Memory B cell (primary cell): ENCODE measurements at regions not wholly inside any gene's neighbourhood (a gene's known extent, or its start where the extent isn't known, plus 50 kb on each side); places are given as distances from the start of the nearest gene placed in this dataset.

Experiments
- ATAC-seq: fragments of 150-1000 bp; cut with Tn5 transposase; 2 replicates; pipeline ENCODE4 v1.10.0; 2021; ENCODE audit warnings: low read depth, mild to moderate bottlenecking, moderate library complexity
- DNase-seq, 2 donors: peaks; one replicate each; pipeline ENCODE4 v3.0.0; 2022; ENCODE audit warnings: low spot score in 2 of 2
- H3K27ac Mint-ChIP-seq: one replicate; pipeline ENCODE4 v1.8.0; 2022; ENCODE audit warnings: mild to moderate bottlenecking, moderate library complexity, mixed read lengths
- H3K27me3 Mint-ChIP-seq: one replicate; pipeline ENCODE4 v1.8.0; 2022; ENCODE audit warnings: mixed read lengths
- H3K36me3 Mint-ChIP-seq: one replicate; pipeline ENCODE4 v1.8.0; 2022; ENCODE audit warnings: mild to moderate bottlenecking, mixed read lengths
- H3K4me1 Mint-ChIP-seq: one replicate; pipeline ENCODE4 v1.8.0; 2022; ENCODE audit warnings: mixed read lengths
- H3K4me3 Mint-ChIP-seq: one replicate; pipeline ENCODE4 v1.8.0; 2022; ENCODE audit warnings: mild to moderate bottlenecking, moderate library complexity, mixed read lengths
- H3K9me3 Mint-ChIP-seq: one replicate; pipeline ENCODE4 v1.8.0; 2022; ENCODE audit warnings: mixed read lengths

DNA sequence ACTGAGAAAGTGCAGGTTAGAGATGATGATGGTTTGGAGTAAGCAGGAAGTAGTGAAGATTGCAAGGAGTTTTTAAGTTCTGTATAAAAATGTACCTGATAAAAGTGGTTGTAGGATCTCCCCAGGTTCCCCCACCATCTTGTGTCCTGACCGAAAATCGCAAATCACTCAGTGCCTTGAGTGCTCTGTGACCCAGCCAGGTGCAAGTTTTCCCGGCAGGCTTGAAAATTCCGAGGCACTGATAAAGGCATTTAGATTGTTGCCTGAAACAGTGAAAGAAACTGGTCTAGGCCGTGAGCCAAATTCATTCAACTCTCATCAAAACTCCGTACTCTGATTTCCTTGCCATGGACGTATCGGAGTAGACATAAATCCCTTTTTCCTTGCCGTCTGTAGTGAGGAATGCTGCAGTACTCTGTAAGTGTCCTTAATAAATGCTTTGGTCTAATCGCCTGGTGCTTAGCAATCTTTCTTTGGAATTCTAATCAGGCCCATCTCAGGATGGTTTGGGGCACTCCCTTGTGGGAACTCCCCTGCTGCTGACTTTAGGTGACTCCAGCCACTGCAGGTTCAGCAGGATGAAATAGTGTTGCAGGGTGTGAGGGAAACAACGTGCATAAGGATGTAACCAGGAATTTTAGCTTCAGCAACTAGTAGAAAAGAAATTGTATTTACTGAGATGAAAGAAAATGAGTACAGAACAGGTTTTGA, 1199.8 kb upstream of the MAP3K7 start:
- DNase-seq (no peak), ATAC-seq (no peak)
- no peaks in the 10 kb centered on the region for H3K27me3 Mint-ChIP-seq
- no peak overlapping the region for H3K4me3 Mint-ChIP-seq
- no peak overlapping the region for H3K27ac Mint-ChIP-seq
- no peaks in the 10 kb centered on the region for H3K4me1 Mint-ChIP-seq
- H3K9me3 Mint-ChIP-seq = peaks cover 6% of the 10 kb centered on the region
- no peaks in the 10 kb centered on the region for H3K36me3 Mint-ChIP-seq

DNA sequence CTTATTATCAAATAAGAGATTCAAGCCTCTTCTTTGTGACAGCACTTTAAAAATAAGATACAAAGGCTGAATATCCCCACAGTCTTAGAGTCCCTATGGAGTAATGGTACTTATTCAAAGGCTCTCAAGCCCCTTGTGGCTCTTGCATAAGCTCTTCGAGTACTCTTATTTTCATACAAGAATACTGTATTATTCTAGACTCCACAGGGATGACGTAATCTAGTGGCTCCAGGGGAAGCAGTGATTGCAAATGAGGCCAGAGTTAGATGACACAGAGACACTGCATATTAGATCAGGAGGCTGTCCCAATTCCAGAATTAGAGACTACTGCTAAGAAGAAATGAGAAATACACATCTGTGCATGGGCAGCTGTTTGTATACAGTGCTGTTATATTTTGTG, 1195.9 kb upstream of the MAP3K7 start:
- H3K27me3 Mint-ChIP-seq = no peaks in the 10 kb centered on the region
- DNase-seq (no peak), ATAC-seq (no peak)
- no peak overlapping the region for H3K27ac Mint-ChIP-seq
- H3K4me3 Mint-ChIP-seq = no peak overlapping the region
- H3K36me3 Mint-ChIP-seq = no peaks in the 10 kb centered on the region
- peaks cover 10% of the 10 kb centered on the region for H3K9me3 Mint-ChIP-seq
- no peaks in the 10 kb centered on the region for H3K4me1 Mint-ChIP-seq

DNA sequence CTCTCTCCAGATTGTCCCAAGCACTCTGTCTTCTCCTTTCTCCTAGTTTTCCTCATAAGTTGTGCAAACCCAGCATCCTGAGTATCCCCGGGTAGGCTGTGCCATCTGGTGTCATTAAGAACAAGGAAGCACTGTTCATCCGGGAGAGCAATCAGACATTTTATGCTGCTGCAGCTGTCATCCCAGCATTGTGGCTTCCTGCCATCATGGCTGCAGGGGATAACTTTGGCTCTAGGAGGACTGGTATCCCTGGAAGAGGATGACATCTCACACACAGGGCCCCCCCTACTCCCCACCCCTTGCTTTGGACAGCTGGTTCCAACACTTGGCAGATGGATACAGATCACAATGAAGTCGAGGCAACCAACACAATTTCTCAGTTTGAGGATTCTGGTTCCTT, 1195.1 kb upstream of the MAP3K7 start:
- DNase-seq = no peak
- no peaks in the 10 kb centered on the region for H3K4me1 Mint-ChIP-seq
- no peaks in the 10 kb centered on the region for H3K36me3 Mint-ChIP-seq
- H3K9me3 Mint-ChIP-seq = peaks cover 10% of the 10 kb centered on the region
- no peak for ATAC-seq
- H3K27me3 Mint-ChIP-seq = no peaks in the 10 kb centered on the region
- H3K4me3 Mint-ChIP-seq = no peak overlapping the region
- H3K27ac Mint-ChIP-seq = no peak overlapping the region

DNA sequence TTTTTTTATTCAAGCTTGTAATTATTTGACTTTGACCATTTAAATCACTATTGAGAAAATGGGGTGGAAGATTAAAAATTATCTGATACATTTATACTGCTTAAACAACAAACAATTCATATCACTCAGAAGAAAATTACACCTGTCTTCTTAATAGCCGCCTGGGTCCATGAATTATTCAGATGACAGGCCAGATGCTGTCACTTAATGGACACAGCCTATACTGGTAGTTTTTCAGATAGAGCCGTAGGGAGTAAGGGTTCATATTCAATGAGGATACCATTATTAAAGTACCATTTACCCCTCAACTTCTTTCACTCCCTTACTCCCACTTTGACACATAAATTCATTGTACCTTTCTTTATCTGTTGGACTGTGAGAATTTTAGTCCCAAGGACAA, 1193.4 kb upstream of the MAP3K7 start:
- no peak overlapping the region for H3K27ac Mint-ChIP-seq
- ATAC-seq (no peak), DNase-seq (no peak)
- no peak overlapping the region for H3K4me3 Mint-ChIP-seq
- peaks cover 18% of the 10 kb centered on the region for H3K9me3 Mint-ChIP-seq
- H3K4me1 Mint-ChIP-seq = no peaks in the 10 kb centered on the region
- H3K36me3 Mint-ChIP-seq = no peaks in the 10 kb centered on the region
- no peaks in the 10 kb centered on the region for H3K27me3 Mint-ChIP-seq

DNA sequence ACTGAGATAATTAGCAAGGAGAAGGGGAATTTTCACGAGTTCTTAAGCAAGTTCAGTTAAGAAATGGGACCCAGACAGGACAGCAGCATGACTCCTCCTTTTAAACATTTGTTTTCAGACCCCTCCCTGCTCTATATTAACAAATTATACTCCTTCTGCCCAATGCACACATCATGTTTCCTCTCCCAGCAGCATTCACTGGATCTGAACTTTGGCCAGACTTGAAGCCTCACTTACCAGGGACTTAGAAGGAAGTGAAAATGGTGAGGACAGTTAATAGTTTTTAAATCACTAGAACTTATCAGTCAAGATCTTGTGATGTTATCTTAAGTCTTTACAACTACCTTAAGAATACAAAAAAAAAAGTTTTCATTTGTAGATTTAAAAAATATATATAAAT, 1174.7 kb upstream of the MAP3K7 start:
- no peak overlapping the region for H3K4me3 Mint-ChIP-seq
- no peaks in the 10 kb centered on the region for H3K27me3 Mint-ChIP-seq
- DNase-seq (no peak), ATAC-seq (no peak)
- peaks cover 7% of the 10 kb centered on the region for H3K9me3 Mint-ChIP-seq
- no peaks in the 10 kb centered on the region for H3K4me1 Mint-ChIP-seq
- no peaks in the 10 kb centered on the region for H3K36me3 Mint-ChIP-seq
- no peak overlapping the region for H3K27ac Mint-ChIP-seq

DNA sequence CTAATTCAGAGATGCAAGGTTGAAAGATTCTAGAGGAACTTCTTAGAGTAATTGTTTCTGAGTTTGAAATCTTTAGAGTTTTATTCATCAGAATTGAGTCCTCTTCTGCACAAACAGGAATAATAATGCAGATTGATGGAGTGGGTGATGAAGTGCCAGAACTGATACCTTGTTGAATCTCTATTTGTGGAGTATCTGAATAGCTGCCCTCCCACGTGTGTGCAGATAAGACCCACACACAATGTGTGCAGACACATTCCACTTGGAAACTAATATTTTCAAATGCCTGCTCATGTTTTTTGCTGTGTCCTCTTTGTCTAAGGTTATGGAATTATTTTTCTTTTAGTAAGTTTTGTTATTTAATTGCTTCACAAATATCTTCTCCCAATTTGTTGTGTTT, 1167.8 kb upstream of the MAP3K7 start:
- H3K4me1 Mint-ChIP-seq = no peaks in the 10 kb centered on the region
- no peak overlapping the region for H3K27ac Mint-ChIP-seq
- H3K9me3 Mint-ChIP-seq = peaks cover 2% of the 10 kb centered on the region
- no peak overlapping the region for H3K4me3 Mint-ChIP-seq
- ATAC-seq (no peak), DNase-seq (no peak)
- H3K27me3 Mint-ChIP-seq = no peaks in the 10 kb centered on the region
- H3K36me3 Mint-ChIP-seq = no peaks in the 10 kb centered on the region

DNA sequence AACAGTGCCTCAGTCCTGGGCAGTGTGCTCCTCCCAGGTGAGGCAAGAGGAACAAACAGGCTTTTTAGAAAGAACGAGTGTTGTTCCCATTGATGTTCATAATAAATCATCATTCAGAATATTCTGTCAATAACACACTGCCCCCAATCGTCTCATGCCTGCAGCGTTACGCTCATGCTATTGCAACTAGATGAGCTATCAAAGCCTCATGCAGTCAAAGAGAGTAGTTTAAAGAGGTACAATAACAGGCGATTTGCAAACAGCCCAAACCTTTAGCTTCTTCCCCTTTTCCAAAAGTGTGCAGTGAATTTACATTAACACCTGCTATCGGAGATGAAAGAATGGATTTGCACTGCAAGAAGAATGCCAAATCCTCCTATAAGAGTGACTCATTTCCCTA, 1164.7 kb upstream of the MAP3K7 start:
- H3K27ac Mint-ChIP-seq = no peak overlapping the region
- H3K4me1 Mint-ChIP-seq = no peaks in the 10 kb centered on the region
- H3K27me3 Mint-ChIP-seq = no peaks in the 10 kb centered on the region
- no peak for DNase-seq
- ATAC-seq = no peak
- no peaks in the 10 kb centered on the region for H3K9me3 Mint-ChIP-seq
- no peaks in the 10 kb centered on the region for H3K36me3 Mint-ChIP-seq
- no peak overlapping the region for H3K4me3 Mint-ChIP-seq

DNA sequence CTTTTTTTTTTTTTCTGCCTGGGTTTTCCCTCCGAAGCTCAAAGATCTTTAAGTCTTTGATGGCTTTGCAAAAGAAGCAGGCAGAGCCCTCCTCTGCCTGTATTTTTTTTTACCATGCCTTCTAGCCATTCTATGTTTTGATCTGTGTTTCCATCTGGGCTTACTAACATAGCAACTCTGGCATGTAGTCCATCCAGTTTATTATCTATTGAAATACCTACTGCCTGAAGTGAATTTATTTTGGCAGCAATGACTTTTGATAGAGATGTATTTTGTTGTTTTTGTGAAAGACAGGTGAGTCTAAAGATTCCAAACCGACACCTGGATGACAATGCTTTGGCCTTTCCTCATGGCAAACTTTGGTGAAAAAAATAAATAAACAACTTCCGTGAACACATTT, 1157.7 kb upstream of the MAP3K7 start:
- H3K27ac Mint-ChIP-seq = no peak overlapping the region
- no peak for DNase-seq
- no peaks in the 10 kb centered on the region for H3K27me3 Mint-ChIP-seq
- no peak for ATAC-seq
- H3K4me3 Mint-ChIP-seq = no peak overlapping the region
- H3K4me1 Mint-ChIP-seq = no peaks in the 10 kb centered on the region
- H3K36me3 Mint-ChIP-seq = no peaks in the 10 kb centered on the region
- H3K9me3 Mint-ChIP-seq = no peaks in the 10 kb centered on the region

DNA sequence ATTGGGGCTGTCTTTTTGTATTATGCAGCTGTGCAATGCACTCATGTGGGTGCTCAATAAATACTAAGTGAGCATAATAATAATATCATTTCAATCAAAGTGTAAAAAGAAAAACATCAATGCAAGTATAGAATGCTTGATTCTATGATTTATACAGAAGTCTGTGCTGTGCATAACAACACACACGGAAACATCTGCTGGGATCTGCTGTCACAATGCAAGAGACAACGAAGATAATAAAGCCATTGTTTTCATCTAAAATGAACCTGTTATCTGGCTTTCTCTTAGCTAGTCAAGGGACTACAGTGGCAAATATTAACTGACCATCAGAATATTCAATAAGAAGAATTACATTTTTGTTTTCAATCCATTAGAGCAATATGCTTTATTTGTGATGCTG, 1156.9 kb upstream of the MAP3K7 start:
- Mint-ChIP-seq H3K36me3 (no peaks in the 10 kb centered on the region), H3K27me3 (no peaks in the 10 kb centered on the region), H3K4me3 (no peak overlapping the region), H3K4me1 (no peaks in the 10 kb centered on the region), H3K9me3 (no peaks in the 10 kb centered on the region), H3K27ac (no peak overlapping the region)
- DNase-seq (no peak), ATAC-seq (no peak)

DNA sequence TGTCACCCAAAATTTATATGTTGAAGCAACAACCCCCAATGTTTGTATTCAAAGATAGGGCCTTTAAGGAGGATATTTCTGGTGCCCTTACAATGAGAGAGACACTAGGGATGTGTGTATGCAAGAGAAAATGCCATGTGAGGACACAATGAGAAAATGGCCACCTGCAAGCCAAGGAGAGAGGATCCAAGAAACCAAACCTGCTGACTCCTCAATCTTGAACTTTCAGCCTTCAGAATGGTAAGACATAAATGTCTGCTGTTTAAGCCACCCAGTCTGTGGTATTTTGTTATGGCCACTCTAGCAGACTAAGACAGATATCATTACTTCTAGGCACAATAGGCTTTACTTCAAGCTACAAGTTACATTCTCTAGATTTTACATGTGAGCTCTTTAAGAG, 1145.1 kb upstream of the MAP3K7 start:
- Mint-ChIP-seq H3K27ac (no peak overlapping the region), H3K27me3 (no peaks in the 10 kb centered on the region), H3K4me1 (no peaks in the 10 kb centered on the region), H3K9me3 (peaks cover 5% of the 10 kb centered on the region), H3K4me3 (no peak overlapping the region), H3K36me3 (no peaks in the 10 kb centered on the region)
- no peak for ATAC-seq
- DNase-seq = no peak

DNA sequence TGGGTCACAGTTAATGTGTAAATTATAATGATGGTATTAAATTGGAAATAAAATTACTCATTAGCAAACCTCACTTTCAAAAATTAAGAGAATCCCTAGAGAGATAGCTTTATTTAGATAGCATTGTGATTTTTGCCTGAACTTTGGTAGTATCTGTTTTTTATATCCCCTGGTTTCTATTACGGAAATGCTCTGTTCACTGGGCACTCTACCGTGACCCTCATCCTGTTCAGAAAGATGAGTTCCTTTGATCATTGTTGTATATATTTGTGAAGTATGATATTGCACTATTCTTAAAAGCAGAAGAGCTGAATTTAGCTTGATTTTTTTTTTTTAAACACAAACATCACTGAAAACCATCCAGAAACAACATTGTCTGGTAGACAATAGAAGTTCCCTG, 1143.8 kb upstream of the MAP3K7 start:
- Mint-ChIP-seq H3K27ac (no peak overlapping the region), H3K4me1 (no peaks in the 10 kb centered on the region), H3K36me3 (no peaks in the 10 kb centered on the region), H3K27me3 (no peaks in the 10 kb centered on the region), H3K4me3 (no peak overlapping the region), H3K9me3 (peaks cover 7% of the 10 kb centered on the region)
- ATAC-seq = no peak
- no peak for DNase-seq

DNA sequence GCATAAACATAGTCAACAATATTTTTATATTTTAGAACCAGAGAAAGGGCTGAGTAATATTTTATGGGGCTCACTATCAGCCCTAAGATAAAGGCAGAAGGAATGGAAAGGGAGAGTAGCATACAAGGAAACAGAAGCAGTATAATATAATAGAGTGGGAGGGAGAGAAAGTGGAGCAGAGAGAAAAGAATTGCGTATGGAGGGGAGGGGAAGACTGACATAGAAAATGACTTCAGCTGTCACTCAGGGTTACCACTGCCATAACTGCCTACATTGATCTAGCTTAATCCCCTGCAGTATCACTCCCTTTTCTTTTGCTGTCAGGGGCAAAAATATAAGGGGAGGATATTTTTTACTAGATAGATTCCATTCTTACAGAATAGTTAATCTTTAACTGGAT, 1133.5 kb upstream of the MAP3K7 start:
- no peaks in the 10 kb centered on the region for H3K27me3 Mint-ChIP-seq

DNA sequence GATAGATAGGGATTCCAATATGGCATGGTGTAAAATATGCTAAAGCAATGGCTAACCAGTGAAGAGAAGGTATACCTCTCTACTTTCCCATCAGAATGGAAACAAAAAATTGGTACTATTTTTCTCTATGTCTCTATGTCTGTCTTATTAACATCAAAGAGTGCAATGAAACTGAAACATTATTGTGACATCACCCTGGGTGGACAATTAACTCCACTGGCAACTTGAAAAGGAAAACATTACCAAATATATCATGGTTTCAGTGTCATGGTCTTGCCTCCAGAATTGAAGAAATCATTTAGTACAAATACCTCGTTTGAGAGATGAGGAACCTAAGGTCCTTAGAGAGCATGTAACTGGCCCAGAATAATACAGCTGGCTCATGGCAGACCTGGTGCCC, 1132.5 kb upstream of the MAP3K7 start:
- Mint-ChIP-seq H3K4me3 (no peak overlapping the region), H3K4me1 (no peaks in the 10 kb centered on the region), H3K27me3 (no peaks in the 10 kb centered on the region), H3K9me3 (peaks cover 3% of the 10 kb centered on the region), H3K27ac (no peak overlapping the region), H3K36me3 (no peaks in the 10 kb centered on the region)
- DNase-seq (no peak), ATAC-seq (no peak)

More for the DNA sequence above, 1133.5 kb upstream of the MAP3K7 start:
- Mint-ChIP-seq H3K36me3 (no peaks in the 10 kb centered on the region), H3K4me3 (no peak overlapping the region), H3K27ac (no peak overlapping the region), H3K4me1 (no peaks in the 10 kb centered on the region), H3K9me3 (peaks cover 3% of the 10 kb centered on the region)
- ATAC-seq (no peak), DNase-seq (no peak)

DNA sequence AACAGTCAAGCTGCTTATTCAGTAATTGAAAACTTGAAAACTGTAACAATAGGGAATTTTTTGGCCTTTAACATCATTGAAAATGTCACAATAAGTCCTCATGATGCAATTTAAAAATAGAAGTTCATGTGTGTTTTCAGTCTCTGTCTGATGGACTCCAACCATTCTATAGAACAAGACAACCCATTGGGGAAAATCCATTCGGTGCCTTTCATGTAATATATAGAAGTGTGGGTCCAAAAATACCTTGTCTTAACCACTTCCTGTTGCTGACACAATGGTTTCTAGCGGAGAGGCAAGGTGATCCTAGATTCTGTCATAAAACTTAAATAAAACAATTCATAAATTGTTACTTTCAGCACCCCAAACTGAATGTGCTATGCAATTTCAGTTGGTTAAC, 1131.3 kb upstream of the MAP3K7 start:
- ATAC-seq (no peak), DNase-seq (no peak)
- H3K27me3 Mint-ChIP-seq = no peaks in the 10 kb centered on the region
- H3K4me1 Mint-ChIP-seq = no peaks in the 10 kb centered on the region
- H3K9me3 Mint-ChIP-seq = peaks cover 3% of the 10 kb centered on the region
- H3K36me3 Mint-ChIP-seq = no peaks in the 10 kb centered on the region
- H3K4me3 Mint-ChIP-seq = no peak overlapping the region
- no peak overlapping the region for H3K27ac Mint-ChIP-seq

DNA sequence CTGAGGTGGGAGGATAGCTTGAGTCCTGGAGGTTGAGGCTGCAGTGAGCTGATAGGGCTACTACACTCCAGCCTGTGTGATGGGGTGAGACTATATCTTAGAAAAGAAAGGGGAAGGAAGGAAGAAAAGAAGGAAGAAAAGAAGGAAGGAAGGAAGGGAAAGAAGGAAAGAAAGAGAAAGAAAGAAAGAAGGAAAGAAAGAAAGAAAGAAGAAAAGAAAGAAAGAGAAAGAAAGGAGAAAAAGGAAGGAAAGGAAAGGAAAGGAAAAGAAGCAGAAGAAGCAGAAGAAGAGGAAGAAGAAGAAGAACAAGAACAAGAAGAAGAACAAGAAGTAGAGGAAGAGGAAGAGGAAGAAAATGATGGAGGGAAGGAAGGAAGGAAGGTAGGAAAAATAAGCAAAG, 1130.2 kb upstream of the MAP3K7 start:
- no peak for DNase-seq
- H3K4me1 Mint-ChIP-seq = no peaks in the 10 kb centered on the region
- no peak for ATAC-seq
- H3K27ac Mint-ChIP-seq = no peak overlapping the region
- peaks cover 7% of the 10 kb centered on the region for H3K9me3 Mint-ChIP-seq
- no peak overlapping the region for H3K4me3 Mint-ChIP-seq
- H3K36me3 Mint-ChIP-seq = no peaks in the 10 kb centered on the region
- H3K27me3 Mint-ChIP-seq = no peaks in the 10 kb centered on the region
